ENCODE measurements at regions not wholly inside any gene's neighbourhood (a gene's known extent, or its start where the extent isn't known, plus 50 kb on each side); places are given as distances from the start of the nearest gene placed in this dataset.

- H3K27me3 Mint-ChIP-seq = no peaks in the 10 kb centered on the region
- ATAC-seq (ENCODE audit: low read depth) = no peak
- no peaks in the 10 kb centered on the region for H3K9me3 Mint-ChIP-seq
- CTCF ChIA-PET = interaction anchor here (0.8 kb wide), 1 partner anchor 812 kb away, joined by 3 read pairs; no protein-coding TSS in a partner anchor
- intact Hi-C loops (cut with micrococcal nuclease) = loop anchor here (1.0 kb wide), 2 partner anchors 974 to 1046 kb away; no protein-coding TSS in a partner anchor
- H3K4me1 Mint-ChIP-seq = no peaks in the 10 kb centered on the region
- no peak for TF ChIP-seq CTCF (IDR thresholded peaks at IDR 0.05)
- DNase-seq = no peak
- no peak overlapping the region for H3K27ac Mint-ChIP-seq
- POLR2A ChIA-PET = no interaction called here
- no peak overlapping the region for H3K4me3 Mint-ChIP-seq
- H3K36me3 Mint-ChIP-seq (ENCODE audit: low read depth) = no peaks in the 10 kb centered on the region
Observed at GRCh38 chr18:56389190-56389589, 249.2 kb downstream of the TXNL1 start.

- DNase-seq (no peak), ATAC-seq (ENCODE audit: low read depth) (no peak)
- intact Hi-C loops (cut with micrococcal nuclease) = no loop called here
- TF ChIP-seq CTCF (IDR thresholded peaks at IDR 0.05) = no peak
- ChIA-PET CTCF (interaction anchor here (0.8 kb wide), 1 partner anchor 811 kb away, joined by 3 read pairs; no protein-coding TSS in a partner anchor), POLR2A (no interaction called here)
- H3K4me1 Mint-ChIP-seq = no peaks in the 10 kb centered on the region
- no peaks in the 10 kb centered on the region for H3K27me3 Mint-ChIP-seq
- no peak overlapping the region for H3K27ac Mint-ChIP-seq
- H3K36me3 Mint-ChIP-seq (ENCODE audit: low read depth) = no peaks in the 10 kb centered on the region
- no peak overlapping the region for H3K4me3 Mint-ChIP-seq
- H3K9me3 Mint-ChIP-seq = no peaks in the 10 kb centered on the region
Observed at GRCh38 chr18:56388571-56388970, 249.8 kb downstream of the TXNL1 start.

- ATAC-seq (ENCODE audit: low read depth) = no peak
- CTCF ChIA-PET = no interaction called here
- no peaks in the 10 kb centered on the region for H3K36me3 Mint-ChIP-seq (ENCODE audit: low read depth)
- H3K4me3 Mint-ChIP-seq = no peak overlapping the region
- H3K9me3 Mint-ChIP-seq = no peaks in the 10 kb centered on the region
- intact Hi-C loops (cut with micrococcal nuclease) = no loop called here
- no peaks in the 10 kb centered on the region for H3K27me3 Mint-ChIP-seq
- no peak for TF ChIP-seq CTCF (IDR thresholded peaks at IDR 0.05)
- POLR2A ChIA-PET = no interaction called here
- no peaks in the 10 kb centered on the region for H3K4me1 Mint-ChIP-seq
- H3K27ac Mint-ChIP-seq = no peak overlapping the region
- DNase-seq = no peak
Observed at GRCh38 chr18:56386856-56387255, 251.5 kb downstream of the TXNL1 start.

GRCh38 chr18:56383349-56383748, 255.0 kb downstream of the TXNL1 start:
- CTCF ChIA-PET = no interaction called here
- Mint-ChIP-seq H3K36me3 (ENCODE audit: low read depth) (no peaks in the 10 kb centered on the region), H3K4me3 (no peak overlapping the region), H3K4me1 (peaks cover 3% of the 10 kb centered on the region), H3K27me3 (no peaks in the 10 kb centered on the region), H3K9me3 (peaks cover 2% of the 10 kb centered on the region), H3K27ac (no peak overlapping the region)
- DNase-seq (no peak), ATAC-seq (ENCODE audit: low read depth) (no peak)
- POLR2A ChIA-PET = no interaction called here
- no peak for TF ChIP-seq CTCF (IDR thresholded peaks at IDR 0.05)
- intact Hi-C loops (cut with micrococcal nuclease) = no loop called here

GRCh38 chr18:56382541-56382940, 255.9 kb downstream of the TXNL1 start:
- TF ChIP-seq CTCF (IDR thresholded peaks at IDR 0.05) = no peak
- DNase-seq (no peak), ATAC-seq (ENCODE audit: low read depth) (no peak)
- no peak overlapping the region for H3K4me3 Mint-ChIP-seq
- POLR2A ChIA-PET = no interaction called here
- intact Hi-C loops (cut with micrococcal nuclease) = no loop called here
- no peak overlapping the region for H3K27ac Mint-ChIP-seq
- H3K9me3 Mint-ChIP-seq = peaks cover 2% of the 10 kb centered on the region
- no peaks in the 10 kb centered on the region for H3K27me3 Mint-ChIP-seq
- CTCF ChIA-PET = no interaction called here
- peaks cover 3% of the 10 kb centered on the region for H3K4me1 Mint-ChIP-seq
- H3K36me3 Mint-ChIP-seq (ENCODE audit: low read depth) = no peaks in the 10 kb centered on the region

All from activated B cell treated with CpG ODN at 0.5 μM for 24 hours (primary cell).